ENCODE measurements at regions not wholly inside any gene's neighbourhood (a gene's known extent, or its start where the extent isn't known, plus 50 kb on each side); places are given as distances from the start of the nearest gene placed in this dataset.
"Not testable (repeated sequence)": the region's sequence is repeated elsewhere in the genome, so short reads cannot be mapped to it uniquely, and the experiment has no call there.

GRCh38 chr16:48682971-48683370 is 73.0 kb upstream of the N4BP1 start:
- DNase-seq (ENCODE audit: low read depth in 2 of 2), result no peak

- no peak for DNase-seq (ENCODE audit: low read depth in 2 of 2)
These were observed 71.5 kb upstream of the N4BP1 start for GRCh38 chr16:48681520-48681919.

GRCh38 chr16:48680881-48681280 is 70.9 kb upstream of the N4BP1 start:
- no peak for DNase-seq (ENCODE audit: low read depth in 2 of 2)

GRCh38 chr16:48676836-48677235 is 66.9 kb upstream of the N4BP1 start:
- no peak for DNase-seq (ENCODE audit: low read depth in 2 of 2)

- not testable (repeated sequence) for DNase-seq (ENCODE audit: low read depth in 2 of 2)
These were observed 58.2 kb upstream of the N4BP1 start for GRCh38 chr16:48668184-48668583.

GRCh38 chr16:48659940-48660339 is 50.0 kb upstream of the N4BP1 start:
- no peak for DNase-seq (ENCODE audit: low read depth in 2 of 2)

Measured in stimulated activated CD4-positive, alpha-beta T cell treated with anti-CD3 and anti-CD28 coated beads, Interleukin-15, amount 100 ng/mL, for 48 hours (primary cell).